Neural progenitor cell (in vitro differentiated cells): ENCODE measurements at regions not wholly inside any gene's neighbourhood (a gene's known extent, or its start where the extent isn't known, plus 50 kb on each side); places are given as distances from the start of the nearest gene placed in this dataset.

ENCODE experiments used
- DNase-seq: peaks from one replicate; pipeline ENCODE4 v3.0.0-alpha.2; 2016; ENCODE audit warnings: low spot score
- H2AFZ ChIP-seq: fragments of 200-600 bp; sonication (generic); replicated peaks from 2 replicates; pipeline ENCODE4 v1.6.1; 2016; ENCODE audit warnings: antibody characterized with exemption
- H3F3A ChIP-seq: fragments of 200-600 bp; sonication (generic); 2 replicates; pipeline ENCODE4 v1.6.1; 2016; ENCODE audit warnings: antibody characterized with exemption, low read depth
- H3K27ac ChIP-seq: fragments of 200-600 bp; sonication (generic); 2 replicates; pipeline ENCODE4 v1.5.1; 2016; ENCODE audit warnings: mild to moderate bottlenecking
- H3K27me3 ChIP-seq: fragments of 200-600 bp; sonication (generic); 2 replicates; pipeline ENCODE4 v1.6.1; 2016; ENCODE audit warnings: mild to moderate bottlenecking, moderate library complexity
- H3K36me3 ChIP-seq: fragments of 200-600 bp; sonication (generic); 2 replicates; pipeline ENCODE4 v1.5.1; 2016
- H3K4me1 ChIP-seq: fragments of 200-600 bp; sonication (generic); 2 replicates; pipeline ENCODE4 v1.6.1; 2016; ENCODE audit warnings: mixed run types
- H3K4me2 ChIP-seq: fragments of 200-600 bp; sonication (generic); 2 replicates; pipeline ENCODE4 v1.6.1; 2016
- H3K4me3 ChIP-seq: fragments of 200-600 bp; sonication (generic); 2 replicates; pipeline ENCODE4 v1.5.1; 2016
- H3K79me2 ChIP-seq: fragments of 200-600 bp; sonication (generic); 2 replicates; pipeline ENCODE4 v1.6.1; 2016; ENCODE audit warnings: low read depth
- H3K9ac ChIP-seq: fragments of 200-600 bp; sonication (generic); 2 replicates; pipeline ENCODE4 v1.6.1; 2016
- H3K9me3 ChIP-seq: fragments of 200-600 bp; sonication (generic); 2 replicates; pipeline ENCODE4 v1.5.1; 2016; ENCODE audit warnings: low read depth
- H4K20me1 ChIP-seq: fragments of 200-600 bp; sonication (generic); 2 replicates; pipeline ENCODE4 v1.6.1; 2016; ENCODE audit warnings: low read depth
- H3K27ac Mint-ChIP-seq: 3 replicates; pipeline ENCODE4 v1.8.0; 2021; ENCODE audit warnings: mixed read lengths
- H3K27me3 Mint-ChIP-seq: 2 replicates; pipeline ENCODE4 v1.8.0; 2022; ENCODE audit warnings: low read depth, mild to moderate bottlenecking, inconsistent platforms, moderate library complexity, mixed read lengths; ENCODE audit not compliant: insufficient read depth
- H3K36me3 Mint-ChIP-seq: 3 replicates; pipeline ENCODE4 v1.8.0; 2021; ENCODE audit warnings: mixed read lengths
- H3K4me1 Mint-ChIP-seq: 3 replicates; pipeline ENCODE4 v1.8.0; 2021; ENCODE audit warnings: mixed read lengths
- H3K4me3 Mint-ChIP-seq: 3 replicates; pipeline ENCODE4 v1.8.0; 2021; ENCODE audit warnings: mild to moderate bottlenecking, moderate library complexity, mixed read lengths
- H3K9me3 Mint-ChIP-seq: 3 replicates; pipeline ENCODE4 v1.8.0; 2020; ENCODE audit warnings: mixed read lengths
- CTCF ChIP-seq: fragments of 200-600 bp; sonication (generic); IDR thresholded peaks from 2 replicates; pipeline ENCODE4 v1.5.1; 2017; ENCODE audit warnings: antibody characterized with exemption, mild to moderate bottlenecking
- EZH2 ChIP-seq: fragments of 200-600 bp; sonication (generic); IDR thresholded peaks from 2 replicates; pipeline ENCODE4 v1.6.1; 2017; ENCODE audit warnings: antibody characterized with exemption, mild to moderate bottlenecking, moderate library complexity
- EZH2phosphoT487 ChIP-seq: fragments of 200-600 bp; sonication (generic); IDR thresholded peaks from 2 replicates; pipeline ENCODE4 v1.6.1; 2017; ENCODE audit warnings: antibody characterized with exemption

GRCh38 chr5:159644053-159644452, 272.2 kb upstream of the ADRA1B start:
- TF ChIP-seq CTCF = no peak
- no peak for TF ChIP-seq EZH2phosphoT487
- no peak for TF ChIP-seq EZH2
- H3K4me3 ChIP-seq = no peak overlapping the region
- peaks cover 4% of the 10 kb centered on the region for H3K27me3 Mint-ChIP-seq

GRCh38 chr5:159645179-159645846, 271.0 kb upstream of the ADRA1B start:
- Mint-ChIP-seq H3K9me3 (no peaks in the 10 kb centered on the region), H3K27me3 (peaks cover 4% of the 10 kb centered on the region), H3K4me1 (peaks cover 6% of the 10 kb centered on the region), H3K36me3 (no peaks in the 10 kb centered on the region), H3K27ac (no peak overlapping the region), H3K4me3 (no peak overlapping the region)
- no peaks in the 10 kb centered on the region for H4K20me1 ChIP-seq
- no peaks in the 10 kb centered on the region for H3K4me1 ChIP-seq
- TF ChIP-seq EZH2 = no peak
- no peak for TF ChIP-seq EZH2phosphoT487
- TF ChIP-seq CTCF = no peak
- no peaks in the 10 kb centered on the region for H3K27me3 ChIP-seq
- no peak overlapping the region for H3K4me2 ChIP-seq
- H3K79me2 ChIP-seq = no peaks in the 10 kb centered on the region
- H3K9me3 ChIP-seq = no peaks in the 10 kb centered on the region
- no peak overlapping the region for H3K9ac ChIP-seq
- DNase-seq = no peak
- no peak overlapping the region for H3K4me3 ChIP-seq
- no peak overlapping the region for H3K27ac ChIP-seq
- H3F3A ChIP-seq = no peaks in the 10 kb centered on the region
- no peaks in the 10 kb centered on the region for H3K36me3 ChIP-seq
- H2AFZ ChIP-seq = no peak overlapping the region

More at GRCh38 chr5:159644053-159644452, 272.2 kb upstream of the ADRA1B start:
- H3K27ac ChIP-seq = no peak overlapping the region
- Mint-ChIP-seq H3K4me3 (no peak overlapping the region), H3K36me3 (no peaks in the 10 kb centered on the region), H3K9me3 (no peaks in the 10 kb centered on the region), H3K4me1 (peaks cover 6% of the 10 kb centered on the region), H3K27ac (no peak overlapping the region)
- H3K36me3 ChIP-seq = no peaks in the 10 kb centered on the region
- no peaks in the 10 kb centered on the region for H4K20me1 ChIP-seq
- H3K9me3 ChIP-seq = no peaks in the 10 kb centered on the region
- no peaks in the 10 kb centered on the region for H3K27me3 ChIP-seq
- no peaks in the 10 kb centered on the region for H3F3A ChIP-seq
- H3K79me2 ChIP-seq = no peaks in the 10 kb centered on the region
- no peak for DNase-seq
- H3K4me1 ChIP-seq = no peaks in the 10 kb centered on the region
- no peak overlapping the region for H3K9ac ChIP-seq
- no peak overlapping the region for H3K4me2 ChIP-seq
- H2AFZ ChIP-seq = no peak overlapping the region

DNA sequence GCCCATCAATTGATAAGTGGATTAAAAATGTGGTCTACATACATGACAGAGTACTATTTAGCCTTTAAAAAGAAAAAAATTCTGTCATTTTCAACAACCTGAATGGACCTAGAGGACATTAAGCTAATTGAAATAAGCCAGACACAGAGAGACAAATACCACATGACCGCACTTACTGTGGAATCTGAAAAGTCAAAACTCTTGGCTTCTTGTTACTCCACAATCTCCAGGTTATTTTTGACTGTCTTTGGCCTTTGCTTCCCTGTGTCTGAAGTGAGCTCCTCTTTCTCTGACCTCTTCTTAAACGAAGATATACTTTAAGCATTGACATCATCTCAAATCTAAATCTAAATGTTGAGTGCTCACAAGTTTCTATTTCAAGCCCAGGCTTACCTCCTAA, 265.5 kb upstream of the ADRA1B start:
- Histone ChIP-seq H4K20me1 (no peaks in the 10 kb centered on the region), H3K4me3 (no peak overlapping the region), H2AFZ (no peak overlapping the region), H3K79me2 (no peaks in the 10 kb centered on the region), H3K4me1 (no peaks in the 10 kb centered on the region), H3K9me3 (no peaks in the 10 kb centered on the region), H3K27me3 (no peaks in the 10 kb centered on the region), H3K27ac (no peak overlapping the region), H3K9ac (no peak overlapping the region), H3F3A (no peaks in the 10 kb centered on the region), H3K36me3 (no peaks in the 10 kb centered on the region), H3K4me2 (no peak overlapping the region)
- no peak for DNase-seq
- Mint-ChIP-seq H3K36me3 (no peaks in the 10 kb centered on the region), H3K9me3 (no peaks in the 10 kb centered on the region), H3K4me1 (peaks cover 6% of the 10 kb centered on the region), H3K4me3 (no peak overlapping the region), H3K27ac (no peak overlapping the region), H3K27me3 (peaks cover 2% of the 10 kb centered on the region)
- no peak for TF ChIP-seq EZH2
- TF ChIP-seq CTCF = no peak
- no peak for TF ChIP-seq EZH2phosphoT487
